GM21786 (cell line): ENCODE measurements at regions not wholly inside any gene's neighbourhood (a gene's known extent, or its start where the extent isn't known, plus 50 kb on each side); places are given as distances from the start of the nearest gene placed in this dataset.
"Not testable (repeated sequence)": the region's sequence is repeated elsewhere in the genome, so short reads cannot be mapped to it uniquely, and the experiment has no call there.

ENCODE experiments used
- ATAC-seq: cut with Tn5 transposase; IDR thresholded peaks from one replicate; pipeline ENCODE4 v1.9.1; 2021; ENCODE audit not compliant: unreplicated experiment

- ATAC-seq = no peak
Measured at GRCh38 chr6:133046576-133046975, 194.6 kb upstream of the EYA4 start.

GRCh38 chr6:133047065-133047665 is 194.0 kb upstream of the EYA4 start:
- ATAC-seq = no peak

GRCh38 chr6:133047706-133048105 is 193.5 kb upstream of the EYA4 start:
- no peak for ATAC-seq

GRCh38 chr6:133051240-133051639 is 189.9 kb upstream of the EYA4 start:
- ATAC-seq = no peak

GRCh38 chr6:133052465-133052864 is 188.7 kb upstream of the EYA4 start:
- ATAC-seq = no peak

- ATAC-seq = no peak
Measured at GRCh38 chr6:133055441-133055966, 185.7 kb upstream of the EYA4 start.

GRCh38 chr6:133057352-133057751 is 183.8 kb upstream of the EYA4 start:
- no peak for ATAC-seq

GRCh38 chr6:133062077-133062476 is 179.1 kb upstream of the EYA4 start:
- no peak for ATAC-seq

GRCh38 chr6:133062696-133063306 is 178.4 kb upstream of the EYA4 start:
- ATAC-seq = no peak

GRCh38 chr6:133067960-133068359 is 173.2 kb upstream of the EYA4 start:
- no peak for ATAC-seq

- no peak for ATAC-seq
Measured at GRCh38 chr6:133070410-133071043, 170.6 kb upstream of the EYA4 start.

GRCh38 chr6:133079901-133080300 is 161.3 kb upstream of the EYA4 start:
- ATAC-seq = no peak

GRCh38 chr6:133083248-133083967 is 157.7 kb upstream of the EYA4 start:
- ATAC-seq = no peak

- no peak for ATAC-seq
Measured at GRCh38 chr6:133085471-133085870, 155.7 kb upstream of the EYA4 start.

GRCh38 chr6:133085896-133086295 is 155.3 kb upstream of the EYA4 start:
- ATAC-seq = no peak

- no peak for ATAC-seq
Measured at GRCh38 chr6:133088931-133089695, 152.0 kb upstream of the EYA4 start.

- no peak for ATAC-seq
Measured at GRCh38 chr6:133092199-133092598, 149.0 kb upstream of the EYA4 start.

GRCh38 chr6:133092771-133093170 is 148.4 kb upstream of the EYA4 start:
- ATAC-seq = no peak

- not testable (repeated sequence) for ATAC-seq
Measured at GRCh38 chr6:133093211-133093610, 147.9 kb upstream of the EYA4 start.

- no peak for ATAC-seq
Measured at GRCh38 chr6:133093956-133094355, 147.2 kb upstream of the EYA4 start.

GRCh38 chr6:133097208-133097607 is 143.9 kb upstream of the EYA4 start:
- ATAC-seq = no peak
